H1 (cell line): ENCODE measurements at regions not wholly inside any gene's neighbourhood (a gene's known extent, or its start where the extent isn't known, plus 50 kb on each side); places are given as distances from the start of the nearest gene placed in this dataset.

Source experiments
- CBX5 ChIP-seq: fragments of 300-800, 300-1000 bp; sonication (generic); IDR thresholded peaks from 2 replicates; pipeline ENCODE4 v1.7.1; 2016; ENCODE audit warnings: antibody characterized with exemption, low read length, low read depth
- CBX8 ChIP-seq: fragments of 300-800, 300-1000 bp; sonication (generic); IDR thresholded peaks from 2 replicates; pipeline ENCODE4 v1.7.1; 2016; ENCODE audit warnings: low read depth, low read length, borderline replicate concordance
- CTCF ChIP-seq, 3 experiments: IDR thresholded peaks; 1 replicate in 2 of 3; 2 replicates in 1 of 3; pipeline versions ENCODE4 v1.5.1 to v1.6.1; 2011; ENCODE audit warnings: low read length in 3 of 3, mild to moderate bottlenecking in 3 of 3, inconsistent platforms in 2 of 3, low read depth in 1 of 3, moderate library complexity in 1 of 3; ENCODE audit not compliant: insufficient read depth in 1 of 3; ENCODE audit errors: control extremely low read depth in 1 of 3
- EP300 ChIP-seq, 2 experiments: IDR thresholded peaks; 1 replicate in 1 of 2; 2 replicates in 1 of 2; pipeline ENCODE4 v1.6.1; 2011 to 2012; ENCODE audit warnings: low read depth in 2 of 2, low read length in 2 of 2, mild to moderate bottlenecking in 2 of 2, borderline replicate concordance in 1 of 2, inconsistent platforms in 1 of 2, moderate library complexity in 1 of 2
- EZH2 ChIP-seq: fragments of 200-600 bp; sonication (generic); IDR thresholded peaks from 2 replicates; pipeline ENCODE4 v1.7.1; 2012; ENCODE audit warnings: low read depth, mild to moderate bottlenecking, moderate library complexity, low read length, inconsistent platforms; ENCODE audit not compliant: severe bottlenecking
- JUN ChIP-seq: IDR thresholded peaks from 2 replicates; pipeline ENCODE4 v1.6.1; 2011; ENCODE audit warnings: low read depth, mild to moderate bottlenecking, improper control_type of control experiment, low read length
- NANOG ChIP-seq: IDR thresholded peaks from 2 replicates; pipeline ENCODE4 v1.6.1; 2011; ENCODE audit warnings: low read length, low read depth, mild to moderate bottlenecking, inconsistent platforms; ENCODE audit not compliant: insufficient read depth, poor library complexity, severe bottlenecking
- POLR2A ChIP-seq, 2 experiments: IDR thresholded peaks; 1 replicate in 1 of 2; 2 replicates in 1 of 2; pipeline ENCODE4 v1.6.1; 2011; ENCODE audit warnings: low read depth in 2 of 2, low read length in 2 of 2, mild to moderate bottlenecking in 2 of 2; ENCODE audit errors: control extremely low read depth in 1 of 2
- POLR2AphosphoS5 ChIP-seq: IDR thresholded peaks from 2 replicates; pipeline ENCODE4 v1.6.1; 2011; ENCODE audit warnings: low read depth, low read length
- RFX5 ChIP-seq: IDR thresholded peaks from 2 replicates; pipeline ENCODE4 v1.6.1; 2011; ENCODE audit warnings: low read depth, low read length, improper control_type of control experiment, borderline replicate concordance
- SP1 ChIP-seq: IDR thresholded peaks from 2 replicates; pipeline ENCODE4 v1.6.1; 2011; ENCODE audit warnings: low read depth, low read length
- TCF12 ChIP-seq: IDR thresholded peaks from 2 replicates; pipeline ENCODE4 v1.6.1; 2011; ENCODE audit warnings: low read depth, mild to moderate bottlenecking, low read length

GRCh38 chr3:137224464-137224863, 266.7 kb downstream of the IL20RB start:
- TF ChIP-seq SP1 (no peak), NANOG (no peak), RFX5 (no peak), CTCF (IDR thresholded peaks at IDR 0.05; ENCODE audit: control extremely low read depth in 1 of 3, insufficient read depth in 1 of 3, low read depth in 1 of 3, low read length in 3 of 3) (no peak), CBX5 (no peak), POLR2A (IDR thresholded peaks at IDR 0.05; ENCODE audit: control extremely low read depth in 1 of 2, low read depth in 2 of 2, low read length in 2 of 2) (no peak), TCF12 (no peak), EZH2 (no peak), POLR2AphosphoS5 (no peak), CBX8 (no peak), JUN (no peak), EP300 (IDR thresholded peaks at IDR 0.05; ENCODE audit: borderline replicate concordance in 1 of 2, low read depth in 2 of 2, low read length in 2 of 2) (no peak)
